ENCODE measurements at regions not wholly inside any gene's neighbourhood (a gene's known extent, or its start where the extent isn't known, plus 50 kb on each side); places are given as distances from the start of the nearest gene placed in this dataset.

- no peak overlapping the region for H3K4me3 ChIP-seq (ENCODE audit: low read depth, low read length, poor library complexity, severe bottlenecking)
- intact Hi-C loops (cut with micrococcal nuclease; ENCODE audit: unreplicated experiment), result no loop called here
- H2AFZ ChIP-seq (ENCODE audit: low read length), result no peak overlapping the region
- no peak for TF ChIP-seq CTCF (conservative IDR thresholded peaks at IDR 0.05; ENCODE audit: low read length)
- no peak for TF ChIP-seq EZH2phosphoT487 (IDR thresholded peaks at IDR 0.05; ENCODE audit: borderline replicate concordance, low read depth, low read length)
- no peaks in the 10 kb centered on the region for H3K36me3 ChIP-seq (ENCODE audit: insufficient read depth, low read length)
- CTCF ChIA-PET (ENCODE audit: unreplicated experiment), result no interaction called here
- H3K9me2 ChIP-seq (ENCODE audit: insufficient read depth, low read length), result no peaks in the 10 kb centered on the region
- no peaks in the 10 kb centered on the region for H3K79me2 ChIP-seq (ENCODE audit: insufficient read depth, low read depth, low read length)
- no peak overlapping the region for H3K27ac ChIP-seq (ENCODE audit: low read depth, low read length, poor library complexity, severe bottlenecking)
- POLR2A ChIA-PET, result no interaction called here
- H3K9me3 ChIP-seq (ENCODE audit: low read length), result no peaks in the 10 kb centered on the region
- no TSS peak for BruUV-seq (replicated peaks)
- no peaks in the 10 kb centered on the region for H4K20me1 ChIP-seq (ENCODE audit: insufficient read depth, low read length)
- no peak overlapping the region for H3K4me2 ChIP-seq (ENCODE audit: low read length)
- H3K4me1 ChIP-seq (ENCODE audit: insufficient read depth, low read length, poor library complexity, severe bottlenecking), result no peaks in the 10 kb centered on the region
- DNase-seq (ENCODE audit: low spot score), result no peak
Measured at GRCh38 chr10:125337510-125337909, 177.1 kb upstream of the CTBP2 start.

DNA sequence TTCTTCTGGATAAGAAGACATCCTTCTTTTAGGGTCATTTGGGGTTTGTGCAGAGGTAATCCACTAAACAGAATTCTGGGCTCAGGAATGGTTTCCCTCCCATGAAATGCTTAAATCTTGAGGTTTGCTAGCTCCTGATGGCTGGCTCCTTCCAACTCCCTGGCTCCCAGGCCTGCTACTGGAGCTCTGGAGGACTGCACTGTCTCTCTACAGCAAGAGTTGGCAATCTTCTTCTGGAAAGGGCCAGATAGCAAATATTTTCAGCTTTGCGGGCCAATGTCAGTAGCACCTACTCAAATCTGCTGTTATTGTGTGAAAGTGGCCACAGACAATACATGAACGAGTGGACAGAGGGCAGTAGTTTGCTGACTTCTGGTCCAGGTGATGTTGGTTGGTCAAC lies 174.2 kb upstream of the CTBP2 start:
- intact Hi-C loops (cut with micrococcal nuclease; ENCODE audit: unreplicated experiment), result no loop called here
- ChIA-PET POLR2A (interaction anchor here (1.3 kb wide), 1 partner anchor 9 kb away, joined by 4 read pairs; no protein-coding TSS in a partner anchor), CTCF (ENCODE audit: unreplicated experiment) (no interaction called here)
- DNase-seq (ENCODE audit: low spot score), result no peak
- Histone ChIP-seq H4K20me1 (ENCODE audit: insufficient read depth, low read length) (no peaks in the 10 kb centered on the region), H3K4me1 (ENCODE audit: insufficient read depth, low read length, poor library complexity, severe bottlenecking) (no peaks in the 10 kb centered on the region), H3K27ac (ENCODE audit: low read depth, low read length, poor library complexity, severe bottlenecking) (no peak overlapping the region), H3K9me3 (ENCODE audit: low read length) (no peaks in the 10 kb centered on the region), H2AFZ (ENCODE audit: low read length) (no peak overlapping the region), H3K4me3 (ENCODE audit: low read depth, low read length, poor library complexity, severe bottlenecking) (no peak overlapping the region), H3K36me3 (ENCODE audit: insufficient read depth, low read length) (no peaks in the 10 kb centered on the region), H3K9me2 (ENCODE audit: insufficient read depth, low read length) (no peaks in the 10 kb centered on the region), H3K4me2 (ENCODE audit: low read length) (no peak overlapping the region), H3K79me2 (ENCODE audit: insufficient read depth, low read depth, low read length) (no peaks in the 10 kb centered on the region)
- no TSS peak for BruUV-seq (replicated peaks)
- no peak for TF ChIP-seq CTCF (conservative IDR thresholded peaks at IDR 0.05; ENCODE audit: low read length)
- TF ChIP-seq EZH2phosphoT487 (IDR thresholded peaks at IDR 0.05; ENCODE audit: borderline replicate concordance, low read depth, low read length), result no peak

DNA sequence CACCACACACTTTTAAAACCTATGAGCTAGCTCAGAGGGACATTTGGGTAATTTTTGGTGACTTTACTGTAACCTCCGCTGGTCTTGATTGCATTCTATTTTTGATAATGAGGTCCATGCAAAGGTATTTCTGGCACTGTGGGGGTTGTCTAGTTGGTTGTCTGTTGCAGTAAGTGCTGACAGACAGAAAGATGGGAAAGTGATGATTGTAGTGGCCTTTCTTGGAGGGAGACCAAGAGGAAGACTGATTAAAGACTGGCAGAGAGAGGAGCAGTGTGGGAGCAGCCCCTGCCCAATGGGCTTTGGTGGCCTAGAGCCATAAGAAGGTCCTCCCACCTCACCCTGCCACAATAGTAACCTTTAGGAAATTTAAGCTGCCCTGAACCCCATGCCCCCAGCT lies 173.4 kb upstream of the CTBP2 start:
- intact Hi-C loops (cut with micrococcal nuclease; ENCODE audit: unreplicated experiment), result no loop called here
- Histone ChIP-seq H3K4me3 (ENCODE audit: low read depth, low read length, poor library complexity, severe bottlenecking) (no peak overlapping the region), H3K9me2 (ENCODE audit: insufficient read depth, low read length) (no peaks in the 10 kb centered on the region), H2AFZ (ENCODE audit: low read length) (no peak overlapping the region), H3K36me3 (ENCODE audit: insufficient read depth, low read length) (no peaks in the 10 kb centered on the region), H3K79me2 (ENCODE audit: insufficient read depth, low read depth, low read length) (no peaks in the 10 kb centered on the region), H3K27ac (ENCODE audit: low read depth, low read length, poor library complexity, severe bottlenecking) (no peak overlapping the region), H3K9me3 (ENCODE audit: low read length) (no peaks in the 10 kb centered on the region), H4K20me1 (ENCODE audit: insufficient read depth, low read length) (no peaks in the 10 kb centered on the region), H3K4me1 (ENCODE audit: insufficient read depth, low read length, poor library complexity, severe bottlenecking) (no peaks in the 10 kb centered on the region), H3K4me2 (ENCODE audit: low read length) (no peak overlapping the region)
- no TSS peak for BruUV-seq (replicated peaks)
- DNase-seq (ENCODE audit: low spot score), result no peak
- POLR2A ChIA-PET, result interaction anchor here (1.3 kb wide), 1 partner anchor 9 kb away, joined by 4 read pairs; no protein-coding TSS in a partner anchor
- TF ChIP-seq EZH2phosphoT487 (IDR thresholded peaks at IDR 0.05; ENCODE audit: borderline replicate concordance, low read depth, low read length), result no peak
- CTCF ChIA-PET (ENCODE audit: unreplicated experiment), result no interaction called here

Data from OCI-LY7 (cell line).